NK-92 treated with Interleukin-12 subunit alpha and Interleukin-12 subunit beta, amount 100 ng/mL, for 24 hours (cell line): ENCODE measurements at regions not wholly inside any gene's neighbourhood (a gene's known extent, or its start where the extent isn't known, plus 50 kb on each side); places are given as distances from the start of the nearest gene placed in this dataset.
"Not testable (repeated sequence)": the region's sequence is repeated elsewhere in the genome, so short reads cannot be mapped to it uniquely, and the experiment has no call there.

Source experiments
- DNase-seq: peaks from one replicate; lab custom pipeline; 2025; lab: John Stamatoyannopoulos, UW

- not testable (repeated sequence) for DNase-seq
These were observed 267.2 kb downstream of the MEF2C start for GRCh38 chr5:88615767-88616166.

GRCh38 chr5:88613051-88613450 is 269.9 kb downstream of the MEF2C start:
- no peak for DNase-seq

GRCh38 chr5:88610586-88610985 is 272.4 kb downstream of the MEF2C start:
- DNase-seq, result no peak

- DNase-seq, result no peak
These were observed 275.5 kb downstream of the MEF2C start for GRCh38 chr5:88607492-88607891.

GRCh38 chr5:88606626-88607025 is 276.4 kb downstream of the MEF2C start:
- no peak for DNase-seq

- DNase-seq, result no peak
These were observed 276.8 kb downstream of the MEF2C start for GRCh38 chr5:88606173-88606572.

- DNase-seq, result peak; percentile 15
These were observed 280.4 kb downstream of the MEF2C start for GRCh38 chr5:88602584-88602983.

- no peak for DNase-seq
These were observed 288.5 kb downstream of the MEF2C start for GRCh38 chr5:88594441-88594840.

GRCh38 chr5:88588609-88589008 is 294.4 kb downstream of the MEF2C start:
- no peak for DNase-seq

GRCh38 chr5:88583471-88583870 is 299.5 kb downstream of the MEF2C start:
- DNase-seq, result no peak

- DNase-seq, result no peak
These were observed 289.7 kb upstream of the TMEM161B start for GRCh38 chr5:88558366-88558765.

- no peak for DNase-seq
These were observed 289.2 kb upstream of the TMEM161B start for GRCh38 chr5:88557881-88558280.

- no peak for DNase-seq
These were observed 288.5 kb upstream of the TMEM161B start for GRCh38 chr5:88557131-88557530.

GRCh38 chr5:88556406-88556805 is 287.8 kb upstream of the TMEM161B start:
- DNase-seq, result no peak

- DNase-seq, result no peak
These were observed 287.0 kb upstream of the TMEM161B start for GRCh38 chr5:88555674-88556073.

GRCh38 chr5:88553986-88554385 is 285.3 kb upstream of the TMEM161B start:
- no peak for DNase-seq

GRCh38 chr5:88553136-88553875 is 284.7 kb upstream of the TMEM161B start:
- DNase-seq, result no peak

GRCh38 chr5:88552426-88552825 is 283.8 kb upstream of the TMEM161B start:
- DNase-seq, result no peak

- DNase-seq, result no peak
These were observed 283.2 kb upstream of the TMEM161B start for GRCh38 chr5:88551724-88552345.

- DNase-seq, result no peak
These were observed 282.1 kb upstream of the TMEM161B start for GRCh38 chr5:88550736-88551135.

GRCh38 chr5:88548136-88548805 is 279.6 kb upstream of the TMEM161B start:
- no peak for DNase-seq

- no peak for DNase-seq
These were observed 276.7 kb upstream of the TMEM161B start for GRCh38 chr5:88545338-88545737.

GRCh38 chr5:88544671-88545070 is 276.0 kb upstream of the TMEM161B start:
- DNase-seq, result no peak
